Stimulated activated CD8-positive, alpha-beta memory T cell treated with anti-CD3 and anti-CD28 coated beads, Interleukin-7, amount 100 ng/mL, for 48 hours (primary cell): ENCODE measurements at regions not wholly inside any gene's neighbourhood (a gene's known extent, or its start where the extent isn't known, plus 50 kb on each side); places are given as distances from the start of the nearest gene placed in this dataset.

ENCODE experiments used
- DNase-seq, 2 donors: peaks; one replicate each; pipeline ENCODE4 v3.0.0-alpha.2; 2020; ENCODE audit warnings: low read depth in 1 of 2; ENCODE audit errors: extremely low read depth in 1 of 2

GRCh38 chr2:59713577-59713976, 839.9 kb downstream of the BCL11A start:
- no peak for DNase-seq

GRCh38 chr2:59711121-59711520, 842.3 kb downstream of the BCL11A start:
- DNase-seq = no peak

- no peak for DNase-seq
Observed at GRCh38 chr2:59706729-59707128, 846.7 kb downstream of the BCL11A start.

DNA sequence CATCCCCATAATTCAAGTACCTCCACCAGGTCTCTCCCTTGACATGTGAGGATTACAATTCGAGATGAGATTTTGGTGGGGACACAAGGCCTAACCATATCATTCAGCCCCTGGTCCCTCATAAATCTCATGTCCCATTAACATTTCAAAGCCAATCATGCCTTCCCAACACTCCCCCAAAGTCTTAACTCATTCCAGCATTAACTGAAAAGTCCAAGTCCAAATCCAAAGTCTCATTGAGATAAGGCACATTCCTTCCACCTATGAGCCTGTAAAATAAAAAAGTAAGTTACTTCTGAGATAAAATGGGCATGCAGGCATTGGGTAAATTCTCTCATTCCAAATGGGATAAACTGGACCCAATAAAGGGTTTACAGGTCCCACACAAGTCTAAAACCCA, 849.7 kb downstream of the BCL11A start:
- DNase-seq = no peak

DNA sequence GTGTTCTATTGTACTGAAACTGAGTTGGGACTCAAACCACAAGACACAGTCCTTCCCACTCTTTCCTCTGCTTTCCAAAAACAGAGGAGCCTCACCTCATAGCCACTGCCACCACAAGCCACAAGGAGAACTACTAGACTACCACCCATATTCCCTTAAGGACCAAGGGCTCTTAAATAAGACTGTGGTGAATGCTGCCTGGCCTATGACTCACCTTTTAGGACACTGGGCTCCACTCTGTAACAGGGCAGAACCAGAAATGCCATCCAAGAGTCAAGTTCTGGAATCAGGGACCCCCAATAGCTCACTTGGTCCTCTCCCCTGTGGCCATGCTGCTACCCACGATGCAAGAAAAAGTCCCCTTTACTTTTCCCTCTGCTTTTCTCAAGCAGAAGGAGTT, 851.4 kb downstream of the BCL11A start:
- no peak for DNase-seq

- DNase-seq = no peak
Observed at GRCh38 chr2:59701271-59701994, 852.0 kb downstream of the BCL11A start.

DNA sequence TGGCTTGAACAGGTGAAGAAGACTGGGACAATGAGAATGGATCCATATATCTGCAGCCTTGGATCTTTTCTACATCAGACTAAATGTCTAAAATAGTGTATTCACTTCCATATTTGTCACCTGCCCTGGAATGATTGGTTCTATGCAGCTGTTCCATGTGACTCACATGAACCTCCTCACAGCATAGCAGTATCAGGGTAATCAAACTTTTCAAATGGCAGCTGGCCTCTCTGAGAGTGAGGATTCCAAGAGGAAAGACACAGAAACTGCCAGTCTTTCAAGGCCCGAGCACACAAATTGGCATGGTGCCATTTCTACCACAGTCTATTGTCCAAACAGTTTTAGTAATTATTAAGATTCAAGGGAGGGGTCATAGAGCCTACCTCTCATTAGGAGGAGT, 859.3 kb downstream of the BCL11A start:
- no peak for DNase-seq

DNA sequence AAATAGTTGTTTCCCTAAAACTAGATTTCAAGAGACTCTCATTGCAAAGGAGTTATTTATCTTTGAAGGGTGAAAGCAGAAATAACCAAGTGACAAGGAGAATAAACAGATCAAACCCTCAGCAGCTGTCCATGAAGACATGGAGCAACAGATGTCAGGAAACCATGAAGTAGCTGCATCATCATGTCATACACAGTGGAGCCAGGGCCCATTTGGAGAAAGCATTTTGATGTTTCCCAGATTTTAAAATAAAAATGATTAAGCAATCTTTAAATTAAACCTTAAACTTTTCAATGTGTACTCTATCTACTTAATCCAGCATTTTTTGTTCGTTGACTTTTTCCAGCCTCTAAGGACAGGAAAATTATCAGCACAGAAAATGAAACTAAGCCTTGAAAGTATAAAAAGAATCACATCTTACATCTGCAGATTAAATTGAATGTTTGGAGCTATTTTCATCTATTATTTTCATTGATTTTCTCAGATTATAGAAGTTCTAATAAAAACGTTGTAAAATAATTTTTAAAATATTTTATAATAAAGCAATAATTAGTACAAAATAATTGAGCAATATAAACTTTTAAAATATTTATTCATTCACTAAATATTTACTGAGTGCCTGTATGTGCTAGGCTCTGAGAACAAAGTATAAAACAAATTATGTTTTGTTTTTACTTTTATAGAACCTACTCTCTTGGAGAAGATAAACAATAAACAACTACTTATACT, 860.1 kb downstream of the BCL11A start:
- DNase-seq = no peak

DNA sequence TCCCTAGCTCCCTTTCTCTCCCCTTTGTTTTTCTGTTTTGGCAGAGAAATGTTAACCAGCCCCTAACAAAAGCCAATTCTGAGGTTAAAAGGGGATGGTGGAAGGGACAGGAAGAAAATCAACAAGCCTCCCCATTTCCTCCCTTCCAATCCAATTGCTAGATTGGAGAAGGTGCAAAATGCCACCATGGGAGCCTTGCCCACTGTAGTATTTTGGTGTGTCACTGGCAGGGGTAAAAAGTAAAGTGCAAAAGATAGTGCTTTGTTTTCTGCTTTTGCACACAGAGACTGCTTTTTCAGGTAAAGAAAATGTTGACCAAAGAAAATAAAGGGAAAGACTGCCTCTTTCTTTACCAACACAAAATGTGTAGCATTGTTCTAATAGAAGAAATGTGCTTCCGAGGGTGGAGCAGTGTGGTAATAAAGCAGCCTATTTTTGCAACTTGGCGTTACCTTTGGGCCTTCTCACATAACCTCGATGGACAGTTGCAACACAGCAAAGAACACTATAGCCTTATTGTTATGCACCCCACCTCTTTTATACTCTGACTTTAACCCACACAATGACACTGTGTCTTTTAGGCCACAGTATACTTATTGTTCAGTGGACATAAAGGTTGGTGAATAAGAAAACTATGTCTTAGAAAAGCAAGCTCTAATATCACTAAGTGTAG, 861.8 kb downstream of the BCL11A start:
- no peak for DNase-seq

- no peak for DNase-seq
Observed at GRCh38 chr2:59690849-59691248, 862.6 kb downstream of the BCL11A start.

DNA sequence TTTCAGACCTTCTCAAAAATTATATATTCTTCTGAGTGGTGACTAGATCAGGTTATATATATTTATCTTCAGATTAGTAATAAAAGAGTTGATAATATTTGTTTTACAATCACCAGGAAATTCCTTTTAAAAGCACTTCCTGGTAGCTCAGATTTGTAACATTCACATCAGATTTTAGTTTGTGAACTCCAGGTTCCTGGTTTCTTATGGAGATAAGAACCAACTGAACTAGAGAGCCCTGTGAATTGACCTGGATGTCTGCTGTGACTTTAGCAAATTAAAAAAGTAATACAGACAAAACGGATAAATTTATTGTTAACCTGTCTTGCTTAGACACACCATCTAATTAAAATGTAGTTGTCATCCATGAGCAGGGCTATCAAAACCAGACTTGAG, 868.7 kb downstream of the BCL11A start:
- no peak for DNase-seq

GRCh38 chr2:59684116-59684770, 869.2 kb downstream of the BCL11A start:
- DNase-seq = no peak

- no peak for DNase-seq
Observed at GRCh38 chr2:59680863-59681262, 872.6 kb downstream of the BCL11A start.

DNA sequence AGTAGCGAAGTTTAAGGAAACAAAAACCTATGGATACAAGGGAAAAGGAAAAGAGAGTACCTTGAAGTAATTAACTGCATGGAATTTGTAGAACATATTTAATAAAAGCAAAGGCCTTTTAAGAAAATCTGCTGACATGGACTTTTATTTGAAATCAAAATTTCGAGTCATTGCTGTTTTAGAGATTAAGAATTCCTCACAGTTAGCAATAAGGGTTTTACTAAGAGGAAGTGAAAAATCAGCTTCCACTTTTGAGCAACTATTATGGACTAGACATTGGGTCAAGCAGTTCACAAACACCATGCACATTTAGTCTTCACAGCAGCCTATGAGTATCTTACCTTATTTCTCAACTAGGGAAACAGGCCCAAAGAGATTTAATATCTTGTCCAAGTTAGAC, 876.3 kb downstream of the BCL11A start:
- DNase-seq = no peak

- DNase-seq = no peak
Observed at GRCh38 chr2:59674100-59674499, 879.4 kb downstream of the BCL11A start.

- DNase-seq = no peak
Observed at GRCh38 chr2:59665021-59665420, 888.4 kb downstream of the BCL11A start.

DNA sequence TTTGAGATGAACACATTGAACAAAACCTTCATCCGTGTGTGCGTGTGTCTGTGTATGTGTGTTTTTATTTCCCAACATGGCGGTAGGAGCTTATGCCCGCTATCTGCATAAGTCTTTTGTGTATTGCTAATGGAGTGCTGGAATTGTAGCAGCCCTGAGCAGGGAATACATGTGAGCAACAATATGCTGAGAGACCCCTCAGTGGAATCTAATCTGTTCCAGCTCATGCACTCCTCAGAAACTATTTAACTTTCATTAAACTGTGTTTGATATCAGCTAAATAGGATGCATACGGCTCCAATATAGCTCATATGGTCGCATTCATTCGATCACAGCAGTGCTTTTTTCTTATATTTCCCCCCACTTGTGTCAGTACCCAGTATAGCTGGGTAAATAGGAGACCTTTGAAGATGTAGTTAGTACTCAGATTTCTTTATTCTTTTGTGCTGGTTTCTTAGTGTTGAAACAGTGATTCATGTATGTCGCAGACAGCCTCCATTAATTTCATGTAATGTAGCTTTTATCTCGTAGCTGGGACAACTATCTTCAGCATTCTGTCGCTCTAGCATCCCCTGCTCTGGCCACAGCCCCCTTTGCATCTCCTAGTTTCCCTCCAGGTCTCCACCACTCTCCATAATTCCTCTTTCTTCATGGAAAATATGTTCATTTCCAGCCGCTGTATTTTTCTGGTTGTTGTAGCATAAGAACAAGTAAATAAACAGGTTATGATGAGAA, 891.2 kb downstream of the BCL11A start:
- DNase-seq = no peak

- DNase-seq = no peak
Observed at GRCh38 chr2:59660262-59660661, 893.2 kb downstream of the BCL11A start.

GRCh38 chr2:59658906-59659635, 894.4 kb downstream of the BCL11A start:
- no peak for DNase-seq

GRCh38 chr2:59655809-59656208, 897.6 kb downstream of the BCL11A start:
- DNase-seq = no peak
